CD4-positive, alpha-beta T cell treated with Interleukin-6 at 100 ng/mL for 8 hours (primary cell): ENCODE measurements at regions not wholly inside any gene's neighbourhood (a gene's known extent, or its start where the extent isn't known, plus 50 kb on each side); places are given as distances from the start of the nearest gene placed in this dataset.

Experiments
- DNase-seq: peaks from one replicate; pipeline ENCODE4 v3.0.0-alpha.2; 2020; ENCODE audit warnings: mixed read lengths, low spot score

GRCh38 chr11:26093206-26093605, 238.7 kb upstream of the ANO3 start:
- no peak for DNase-seq

GRCh38 chr11:26095340-26095739, 236.6 kb upstream of the ANO3 start:
- DNase-seq: no peak

- DNase-seq: no peak
Observed at GRCh38 chr11:26096451-26096850, 235.5 kb upstream of the ANO3 start.

GRCh38 chr11:26102325-26102724, 229.6 kb upstream of the ANO3 start:
- no peak for DNase-seq

- no peak for DNase-seq
Observed at GRCh38 chr11:26105762-26106423, 226.0 kb upstream of the ANO3 start.

- no peak for DNase-seq
Observed at GRCh38 chr11:26106726-26107125, 225.2 kb upstream of the ANO3 start.

GRCh38 chr11:26109658-26110368, 222.1 kb upstream of the ANO3 start:
- DNase-seq: no peak

GRCh38 chr11:26112264-26112663, 219.7 kb upstream of the ANO3 start:
- DNase-seq: no peak

GRCh38 chr11:26121466-26121865, 210.5 kb upstream of the ANO3 start:
- no peak for DNase-seq

- DNase-seq: no peak
Observed at GRCh38 chr11:26126741-26127140, 205.2 kb upstream of the ANO3 start.

GRCh38 chr11:26127336-26127735, 204.6 kb upstream of the ANO3 start:
- DNase-seq: no peak

- DNase-seq: no peak
Observed at GRCh38 chr11:26131406-26131805, 200.5 kb upstream of the ANO3 start.

GRCh38 chr11:26134053-26134452, 197.9 kb upstream of the ANO3 start:
- no peak for DNase-seq

- no peak for DNase-seq
Observed at GRCh38 chr11:26134481-26135355, 197.2 kb upstream of the ANO3 start.

- DNase-seq: no peak
Observed at GRCh38 chr11:26137651-26138050, 194.3 kb upstream of the ANO3 start.

GRCh38 chr11:26142891-26143290, 189.0 kb upstream of the ANO3 start:
- no peak for DNase-seq

GRCh38 chr11:26143566-26144290, 188.2 kb upstream of the ANO3 start:
- DNase-seq: no peak

- no peak for DNase-seq
Observed at GRCh38 chr11:26144291-26144690, 187.6 kb upstream of the ANO3 start.

- DNase-seq: no peak
Observed at GRCh38 chr11:26144911-26145310, 187.0 kb upstream of the ANO3 start.

- DNase-seq: no peak
Observed at GRCh38 chr11:26149585-26149984, 182.3 kb upstream of the ANO3 start.

GRCh38 chr11:26150031-26150430, 181.9 kb upstream of the ANO3 start:
- DNase-seq: no peak

- no peak for DNase-seq
Observed at GRCh38 chr11:26158251-26158650, 173.7 kb upstream of the ANO3 start.
